GM18511 (cell line): ENCODE measurements at regions not wholly inside any gene's neighbourhood (a gene's known extent, or its start where the extent isn't known, plus 50 kb on each side); places are given as distances from the start of the nearest gene placed in this dataset.
"Not testable (repeated sequence)": the region's sequence is repeated elsewhere in the genome, so short reads cannot be mapped to it uniquely, and the experiment has no call there.

Experiments
- ATAC-seq: cut with Tn5 transposase; IDR thresholded peaks from one replicate; pipeline ENCODE4 v1.9.1; 2021; ENCODE audit warnings: mild to moderate bottlenecking, moderate library complexity; ENCODE audit not compliant: unreplicated experiment

DNA sequence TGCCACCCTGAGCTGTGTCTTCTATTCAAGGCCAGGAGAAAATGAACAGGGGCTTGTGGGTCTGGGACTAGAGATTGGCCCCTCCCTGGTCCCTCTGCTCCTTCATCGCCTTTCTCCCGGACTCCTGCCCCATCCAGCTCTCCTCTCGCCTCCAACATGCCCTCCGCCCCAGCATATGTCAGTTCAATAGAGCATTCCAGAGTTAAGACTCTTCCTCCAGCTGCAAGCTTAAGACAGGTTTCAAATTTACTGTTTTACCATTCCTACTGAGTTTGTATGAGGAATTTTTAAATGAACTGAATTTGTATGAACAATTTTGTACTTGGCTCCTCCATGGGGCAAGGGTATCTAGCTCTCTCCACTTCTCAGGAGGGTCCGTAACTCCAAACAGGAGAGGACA is 195.6 kb downstream of the TBC1D2B start:
- ATAC-seq, result no peak

DNA sequence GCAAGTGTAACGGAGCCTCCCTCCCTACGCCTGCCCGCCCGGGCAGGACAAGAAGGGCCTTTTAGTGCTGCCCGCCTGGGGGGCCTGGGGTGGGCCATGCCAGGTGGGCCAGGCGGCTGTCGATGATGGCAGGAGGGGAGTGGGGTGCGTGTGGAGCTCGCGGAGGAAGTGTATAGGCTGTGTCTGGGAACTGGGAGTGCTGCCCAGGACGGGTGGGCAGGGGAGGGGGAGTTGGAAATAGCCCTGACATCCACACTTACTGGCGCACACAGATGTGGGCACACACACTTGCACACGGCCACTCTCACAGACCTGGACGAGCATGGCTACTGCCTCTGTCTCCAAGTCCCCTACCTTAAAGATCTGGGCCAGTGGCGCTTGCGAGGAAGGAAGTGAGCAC is 196.0 kb downstream of the TBC1D2B start:
- not testable (repeated sequence) for ATAC-seq

DNA sequence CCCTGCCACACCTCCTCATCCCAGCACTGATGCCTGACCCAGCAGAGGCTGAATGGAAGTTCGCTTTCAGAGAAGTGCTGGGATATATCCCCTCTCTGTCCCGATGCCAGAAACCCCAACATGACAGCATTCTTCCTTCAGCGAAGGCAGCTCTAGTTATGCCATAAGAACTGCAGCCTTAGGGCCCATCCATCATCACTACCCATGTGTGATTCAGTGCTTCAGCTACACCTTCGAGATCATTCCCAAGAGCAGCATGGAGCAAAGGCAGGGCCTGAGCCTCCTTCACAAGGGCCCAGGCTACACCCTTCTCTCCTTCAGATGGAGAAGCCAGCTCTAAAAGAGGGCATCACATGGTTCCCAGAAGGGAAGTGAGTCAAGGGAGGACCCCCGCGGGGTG is 198.0 kb downstream of the TBC1D2B start:
- not testable (repeated sequence) for ATAC-seq

DNA sequence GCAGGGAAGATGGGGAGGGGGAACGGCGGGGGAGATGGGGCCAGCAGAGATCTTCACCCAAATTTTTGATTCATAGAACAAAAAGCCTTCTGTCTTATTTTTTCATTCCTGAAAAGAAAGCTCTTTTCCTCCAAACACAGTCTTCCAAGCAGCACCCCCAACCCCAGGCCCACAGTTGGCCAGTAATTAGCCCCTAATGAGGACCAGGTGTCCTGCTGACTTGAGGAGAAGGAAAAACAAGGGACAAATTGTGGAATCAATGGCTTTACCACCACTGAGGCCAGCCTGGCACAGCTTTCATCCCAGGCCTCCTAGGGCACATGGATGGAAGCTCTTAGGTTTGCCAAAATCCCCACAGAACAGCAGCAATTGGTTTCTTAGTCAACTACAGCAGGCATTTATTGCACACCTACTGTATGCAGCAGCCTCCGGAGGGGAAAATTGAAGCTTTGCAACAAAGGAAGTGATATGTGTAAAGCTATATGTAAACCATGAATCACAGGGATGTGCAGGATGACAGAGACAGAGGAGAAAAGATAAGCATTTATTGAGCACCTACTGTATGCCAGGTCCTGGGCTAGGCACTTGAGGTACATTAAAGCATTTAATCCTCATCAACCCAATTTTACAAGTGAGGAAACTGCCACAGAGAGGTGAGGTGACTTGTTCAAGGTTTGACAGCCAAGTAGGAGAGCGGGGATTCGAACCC is 199.5 kb downstream of the TBC1D2B start:
- ATAC-seq, result no peak

DNA sequence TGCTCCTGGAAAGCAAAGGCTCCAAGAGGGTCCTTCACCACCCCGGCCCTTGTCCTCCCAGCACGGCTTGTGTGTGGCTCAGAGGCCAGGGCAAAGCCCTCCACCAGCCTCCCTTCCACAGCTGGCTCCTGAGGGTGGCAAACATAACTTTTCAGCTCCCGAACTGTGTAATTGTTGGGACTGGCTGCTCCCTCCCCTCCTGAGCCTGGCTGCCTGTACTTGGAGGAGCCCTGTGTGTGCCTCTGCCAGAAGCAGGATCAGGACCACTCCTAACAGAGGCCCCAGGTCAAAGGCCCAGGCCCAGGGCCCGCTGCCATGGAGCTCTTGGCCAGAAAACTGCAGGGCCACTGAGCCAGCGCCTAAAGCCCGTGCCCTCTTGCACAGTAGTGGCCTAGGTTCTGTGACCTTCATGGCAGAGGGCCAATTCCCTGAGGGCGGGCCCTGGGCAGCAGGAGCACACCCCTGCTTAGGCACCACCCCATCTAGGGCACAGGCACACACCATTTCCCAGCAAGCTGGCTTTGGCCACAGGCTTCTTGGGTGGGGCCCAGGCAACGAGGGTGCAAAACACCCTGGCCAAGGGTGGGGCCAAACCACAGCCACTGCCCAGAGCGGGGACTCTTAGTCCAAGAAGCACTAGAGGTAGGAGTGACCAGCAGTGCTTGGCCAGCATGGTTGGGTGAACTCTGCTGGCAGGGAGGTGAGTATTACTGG is 201.2 kb downstream of the TBC1D2B start:
- not testable (repeated sequence) for ATAC-seq

DNA sequence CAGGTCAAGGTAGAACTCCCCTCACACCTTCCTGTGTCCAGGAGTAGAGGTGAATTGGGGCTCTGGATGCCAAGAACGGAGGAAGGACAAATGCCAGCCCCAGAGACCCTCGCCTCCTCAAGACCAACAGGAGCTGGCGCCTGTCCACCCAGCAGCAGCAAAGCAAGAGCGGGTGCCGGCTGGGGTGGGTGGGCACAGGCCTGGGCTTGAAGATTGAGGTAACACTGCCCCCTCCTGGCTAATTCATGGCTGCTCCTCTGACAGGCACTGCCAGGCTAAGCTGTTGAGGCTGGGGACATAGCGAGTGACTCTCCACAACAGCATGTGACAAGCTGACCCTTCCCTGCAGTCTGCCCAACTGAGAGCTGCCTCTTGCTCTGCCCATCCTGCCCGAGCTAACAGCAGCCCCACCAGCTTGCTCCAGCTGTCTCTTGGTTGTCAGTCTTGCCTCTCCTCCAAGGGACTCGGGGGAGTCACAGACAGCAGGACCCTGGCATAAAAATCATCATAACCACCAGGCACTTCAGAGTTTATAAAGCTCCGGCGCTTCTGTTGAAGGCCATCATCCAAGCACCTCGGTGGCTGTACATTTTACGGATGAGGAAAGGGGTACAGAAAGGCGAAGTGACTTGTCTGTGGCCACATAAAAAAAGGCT is 202.3 kb downstream of the TBC1D2B start:
- not testable (repeated sequence) for ATAC-seq

DNA sequence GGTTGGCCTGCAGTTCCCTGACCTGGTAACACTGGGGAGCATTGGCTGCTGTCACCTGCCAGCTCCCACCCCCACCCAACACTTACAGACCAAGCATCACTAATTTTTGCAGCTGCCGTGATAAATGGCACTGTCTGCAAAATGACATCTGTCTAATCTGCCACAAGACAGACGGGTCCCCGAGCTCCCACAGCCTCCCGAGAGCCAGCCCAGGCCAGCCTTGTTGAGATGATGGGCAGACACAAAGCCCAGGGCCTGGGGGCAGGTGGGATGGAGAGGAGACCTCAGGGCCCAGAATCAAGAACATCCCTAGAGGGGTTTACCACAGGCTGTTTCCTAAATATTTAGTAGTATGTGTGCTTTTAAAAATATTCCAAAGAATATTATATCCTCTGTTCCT is 203.4 kb downstream of the TBC1D2B start:
- no peak for ATAC-seq

DNA sequence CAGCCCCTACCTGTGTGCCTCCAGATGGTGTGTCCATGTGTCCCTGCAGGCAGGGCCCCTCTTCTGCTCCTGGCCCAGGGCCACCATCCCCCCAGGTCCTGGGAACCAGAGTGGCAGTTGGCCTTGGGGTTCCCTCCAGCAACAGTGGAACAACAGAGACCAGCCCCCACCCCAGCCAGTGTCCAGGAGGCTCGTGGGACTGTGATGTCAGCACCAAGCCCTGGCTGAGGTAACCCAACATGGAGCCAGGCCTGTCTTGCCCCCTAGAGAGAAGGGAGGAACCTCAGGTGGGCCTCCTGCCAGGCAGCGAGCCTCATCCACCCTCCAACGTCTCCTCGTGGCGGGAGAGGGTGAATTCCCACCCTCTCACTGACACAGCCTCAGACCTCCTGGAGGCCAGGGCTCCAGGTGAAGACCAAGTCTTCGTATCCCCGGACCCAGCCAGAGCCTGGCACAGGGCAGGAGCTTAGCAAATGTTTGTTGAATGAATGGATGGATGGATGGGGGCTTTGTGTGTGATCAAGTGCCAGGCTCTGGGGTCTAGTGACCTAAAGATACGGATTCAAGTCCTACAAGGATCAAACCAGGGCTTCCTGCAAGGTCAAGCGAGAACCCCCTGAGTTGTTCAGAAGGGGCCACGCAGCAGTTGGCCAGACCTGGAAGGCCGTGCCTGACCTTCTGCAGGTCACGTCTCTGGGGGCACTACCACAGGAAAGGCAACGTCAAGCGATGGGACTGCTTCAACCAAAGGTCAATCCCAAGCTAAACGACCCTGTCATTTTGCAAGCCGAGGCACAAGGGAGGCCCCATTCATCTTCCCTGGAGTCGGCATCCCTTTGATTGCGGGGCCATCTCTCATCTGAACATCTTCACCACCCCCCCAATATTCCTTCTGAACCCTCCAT is 204.7 kb downstream of the TBC1D2B start:
- not testable (repeated sequence) for ATAC-seq

DNA sequence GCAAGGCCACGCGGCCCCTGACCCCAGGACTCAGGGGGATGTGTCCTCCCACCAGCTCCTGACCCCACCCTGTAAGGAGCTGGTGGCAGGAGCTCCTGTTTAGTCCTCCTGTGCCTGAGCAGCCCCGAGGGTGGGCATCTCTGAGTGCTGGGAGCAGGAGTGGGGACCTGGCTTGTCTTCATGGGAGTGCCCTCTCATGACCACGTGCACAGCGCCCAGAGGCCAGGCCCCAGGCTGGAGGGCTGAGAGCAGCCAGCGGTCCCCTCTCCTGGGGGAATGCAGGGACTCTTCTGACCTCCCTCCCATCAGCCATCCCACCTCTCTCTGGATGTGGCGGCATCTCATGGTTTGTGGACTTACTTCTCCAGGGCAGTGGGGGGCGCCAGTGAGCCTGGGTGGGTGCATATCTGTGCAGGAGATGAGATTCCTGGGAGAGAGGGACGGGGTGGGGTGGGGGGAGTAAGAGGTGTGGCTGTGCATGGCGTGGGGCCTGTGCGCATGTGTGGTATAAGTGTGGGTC is 205.6 kb downstream of the TBC1D2B start:
- ATAC-seq, result no peak

DNA sequence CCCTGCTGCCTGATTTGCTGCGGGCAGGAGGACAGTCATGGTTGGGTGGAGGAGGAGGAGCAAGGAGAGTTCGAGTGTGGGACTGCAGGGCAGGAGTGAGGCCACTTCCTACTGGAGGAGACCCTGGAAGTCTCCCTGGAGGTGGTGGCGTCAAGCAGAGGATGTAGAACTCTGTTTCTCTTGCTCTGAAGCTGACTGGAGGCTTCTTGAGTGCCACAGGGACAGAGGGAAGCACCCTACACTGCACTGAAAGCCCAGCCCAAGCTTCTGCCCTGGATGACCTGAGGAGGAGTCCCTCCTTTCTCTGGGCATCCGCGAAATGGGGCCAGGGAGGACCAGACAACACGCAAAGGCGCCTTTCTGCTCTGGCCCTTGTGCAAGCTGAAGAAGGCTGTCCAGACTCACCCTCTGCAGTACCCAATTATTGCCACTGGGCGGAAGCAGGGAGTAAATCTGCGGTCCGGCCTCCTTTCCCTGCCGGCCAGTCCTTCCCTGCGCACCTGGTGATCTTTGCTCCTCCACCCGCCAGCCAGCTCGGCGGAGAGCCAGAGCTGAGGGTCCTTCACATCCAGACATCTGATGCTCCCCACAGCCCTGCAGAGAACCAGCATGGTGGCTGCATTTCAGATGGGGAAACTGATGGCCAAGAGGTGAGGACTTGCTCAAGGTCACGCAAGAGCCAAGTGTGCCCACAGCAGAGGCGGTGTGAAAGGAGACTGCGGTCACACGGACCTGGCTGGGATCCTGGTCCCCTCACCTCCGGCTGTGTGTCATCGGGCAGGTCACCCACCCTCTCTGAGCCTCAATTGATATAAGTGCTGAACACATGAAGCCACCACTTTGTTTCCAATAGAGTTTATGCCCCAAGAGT is 207.1 kb downstream of the TBC1D2B start:
- no peak for ATAC-seq

DNA sequence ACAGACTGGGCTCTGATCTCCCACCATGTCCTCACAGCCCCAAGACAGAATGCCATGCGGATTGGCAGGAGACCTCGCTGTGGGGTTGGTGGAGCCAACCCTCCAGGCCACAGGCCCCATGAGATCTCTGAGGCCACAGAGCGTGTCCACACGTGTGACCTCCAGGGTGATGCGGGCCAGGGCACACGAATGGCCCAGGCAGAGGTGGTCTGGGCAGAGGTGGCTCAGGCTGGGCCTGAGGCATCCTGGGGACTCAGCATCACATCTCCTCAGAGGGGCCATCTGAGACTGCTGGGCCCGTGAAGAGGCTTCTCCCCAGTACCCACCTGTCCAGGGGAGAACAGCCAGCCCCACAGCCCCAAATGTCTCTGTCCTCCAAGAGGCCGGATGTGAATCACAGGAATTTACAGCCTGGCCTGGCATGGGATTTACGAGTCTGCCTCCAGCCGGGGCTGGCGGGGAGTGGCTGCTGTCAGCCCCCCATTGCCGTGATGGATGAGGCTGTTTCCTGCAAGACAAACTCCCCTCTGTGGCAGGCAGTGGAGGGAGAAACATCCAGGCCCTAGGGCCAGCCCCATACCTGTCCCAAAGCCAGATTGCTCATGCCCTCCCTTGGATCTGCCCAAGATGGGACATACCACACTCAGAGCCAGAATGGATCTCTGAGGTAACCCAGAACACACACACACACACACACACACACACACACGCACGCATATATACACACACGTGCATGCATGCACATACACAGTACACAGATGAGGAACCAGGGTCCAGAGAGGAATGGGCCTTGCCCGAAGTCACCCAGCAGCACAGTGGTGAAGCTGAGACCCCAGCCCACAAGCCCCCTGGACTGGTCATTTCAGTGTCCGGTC is 208.3 kb downstream of the TBC1D2B start:
- no peak for ATAC-seq

DNA sequence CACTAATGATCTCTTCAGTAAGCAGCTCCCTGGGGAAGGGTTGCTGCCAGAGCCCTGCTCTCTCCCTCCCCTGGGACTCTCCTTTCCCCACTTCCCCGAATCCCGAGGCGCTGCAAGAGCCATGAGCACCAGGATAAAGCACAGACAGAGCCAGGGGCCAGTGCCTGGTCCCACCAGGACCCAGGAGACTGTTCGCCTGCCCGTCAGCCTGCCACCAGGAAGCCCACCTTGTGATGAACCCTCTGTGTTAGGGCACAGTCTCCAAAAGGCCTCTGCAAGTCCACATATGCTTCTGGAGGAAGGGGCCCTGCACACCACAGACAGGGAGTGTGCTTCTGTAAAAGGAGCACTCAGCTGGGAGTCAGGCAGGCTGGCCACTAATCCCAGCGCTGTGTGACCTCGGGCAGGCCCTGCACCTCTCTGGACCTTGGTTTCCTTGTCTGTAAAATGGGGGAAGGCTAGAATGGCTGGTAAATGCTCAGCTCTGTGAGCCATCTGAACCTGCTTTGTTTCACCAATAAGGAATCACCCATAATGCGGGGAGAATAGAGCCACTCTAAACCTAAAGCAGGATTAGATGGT is 209.4 kb downstream of the TBC1D2B start:
- not testable (repeated sequence) for ATAC-seq

DNA sequence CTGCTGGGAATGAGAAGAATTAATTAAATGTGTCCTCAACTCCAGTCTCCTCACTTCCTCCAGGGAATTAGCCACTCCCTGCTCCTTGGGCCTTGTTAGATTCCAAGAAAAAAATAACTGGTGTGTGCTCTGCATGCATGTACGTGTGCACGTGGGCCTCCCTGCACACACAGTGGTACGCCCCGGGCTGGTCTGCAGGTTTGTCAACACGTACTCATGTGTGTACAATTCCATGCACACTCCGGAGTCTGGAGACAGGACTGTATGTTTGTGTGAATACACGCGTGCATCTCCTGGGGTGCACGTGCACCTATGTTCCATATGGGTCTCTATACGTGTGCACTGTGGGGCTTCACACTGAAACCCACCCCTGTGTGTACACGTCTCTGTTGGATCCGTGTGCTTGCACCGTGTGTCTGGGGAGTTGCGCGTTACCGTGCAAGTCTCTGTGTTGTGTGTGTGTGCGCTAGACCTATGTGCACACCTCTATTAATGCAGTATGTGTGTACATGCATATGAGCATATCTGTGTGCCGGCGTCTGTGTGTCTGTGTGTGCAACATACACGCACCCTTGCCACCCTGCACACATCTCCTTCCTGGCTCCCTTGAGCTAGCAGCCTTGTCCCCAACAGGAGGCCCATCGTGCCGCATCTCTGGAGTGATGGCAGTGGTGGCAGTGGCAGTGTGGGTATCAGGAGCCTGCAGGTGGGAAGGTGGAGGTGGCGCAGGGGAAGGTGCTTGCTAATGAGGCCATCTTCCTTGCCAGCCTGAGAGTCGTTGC is 210.1 kb downstream of the TBC1D2B start:
- no peak for ATAC-seq

DNA sequence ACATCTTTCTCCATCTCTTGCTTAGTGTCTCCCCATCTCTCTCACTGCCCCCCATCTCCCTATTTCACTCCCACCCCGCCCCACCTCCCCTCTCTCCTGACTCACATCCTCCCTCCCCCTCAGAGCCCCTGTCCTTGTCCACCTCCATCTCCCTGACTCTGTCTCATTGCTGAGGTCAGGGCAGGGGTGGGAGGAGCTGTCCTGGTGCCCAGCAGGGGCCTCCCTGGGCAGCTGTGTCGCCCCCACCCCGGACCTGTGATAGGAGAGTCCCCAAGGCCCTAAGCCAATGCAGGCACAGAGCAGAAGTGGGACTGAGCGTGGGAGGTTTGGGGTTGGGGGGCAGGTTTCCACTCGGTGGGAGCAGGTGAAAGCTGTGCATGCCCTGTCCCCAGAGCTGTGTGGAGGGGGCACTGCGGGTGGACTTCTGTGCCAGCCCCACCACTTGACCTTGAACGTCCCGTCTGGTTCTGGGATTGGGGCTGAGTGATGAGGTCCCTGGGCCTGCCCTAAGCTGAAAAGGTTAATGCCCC is 210.8 kb downstream of the TBC1D2B start:
- no peak for ATAC-seq

DNA sequence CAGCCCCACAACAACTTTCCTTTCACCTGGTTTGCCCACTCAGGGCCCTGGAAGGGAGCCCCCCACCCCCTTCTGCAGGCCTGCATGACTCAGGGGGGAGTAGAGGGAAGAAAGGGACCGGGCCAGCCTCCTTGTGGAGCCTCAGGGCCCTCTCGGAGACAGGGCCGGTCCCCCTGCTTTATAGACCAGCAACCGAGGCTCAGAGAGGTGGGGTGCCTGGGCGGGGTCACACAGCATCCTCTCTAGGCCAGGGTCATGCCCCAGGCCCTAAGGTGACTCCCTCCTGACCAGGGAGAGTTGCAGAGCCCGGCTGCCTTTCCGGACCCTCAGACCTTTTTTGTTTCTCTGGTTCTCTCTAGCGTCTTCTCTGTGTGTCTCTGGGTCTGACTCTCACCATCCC is 211.3 kb downstream of the TBC1D2B start:
- ATAC-seq, result no peak

DNA sequence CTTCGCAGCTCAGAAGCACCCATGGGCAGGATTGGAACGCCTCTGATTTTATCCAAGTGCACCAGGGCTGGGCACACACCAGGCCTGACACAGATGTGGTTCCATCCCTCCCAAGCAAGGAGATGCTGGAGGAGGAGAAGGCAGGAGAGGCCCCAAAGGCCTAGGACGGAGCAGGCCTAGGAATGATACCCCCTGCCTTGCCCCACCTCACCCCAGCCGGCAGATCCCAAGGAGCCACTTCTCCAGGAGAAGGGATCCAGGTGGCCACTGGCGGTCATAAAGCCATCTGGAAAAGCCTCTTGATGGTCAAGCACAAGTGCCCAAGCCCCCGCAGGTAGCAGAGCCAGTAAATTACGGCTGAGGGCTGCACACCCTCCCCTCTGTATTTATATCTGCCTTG is 211.8 kb downstream of the TBC1D2B start:
- no peak for ATAC-seq

DNA sequence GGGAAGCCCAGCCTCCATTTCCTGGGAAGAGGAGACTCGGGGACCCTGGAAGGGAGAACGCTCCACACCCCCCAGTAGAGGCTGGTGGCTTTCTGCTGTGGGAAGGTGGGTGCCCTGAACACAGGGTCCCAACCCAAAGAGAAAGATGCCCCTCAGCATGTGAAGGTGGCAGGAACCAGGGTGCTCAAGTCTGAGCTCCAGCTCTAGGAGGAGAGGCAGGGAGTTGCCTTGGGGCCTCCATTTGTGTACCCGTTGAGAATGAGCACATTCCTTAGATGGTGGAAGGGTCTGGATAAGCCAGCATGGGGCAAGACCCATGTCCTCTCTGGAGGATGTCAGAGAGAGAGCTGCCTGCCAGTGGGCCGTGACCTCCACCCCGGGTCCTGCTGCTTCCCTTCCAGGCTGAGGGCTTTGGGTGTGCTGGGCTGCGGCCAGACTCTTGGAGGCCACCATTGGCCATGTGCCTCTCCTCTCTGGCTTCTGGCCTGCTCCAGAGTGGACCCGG is 212.4 kb downstream of the TBC1D2B start:
- no peak for ATAC-seq
